GM19395 (cell line): ENCODE measurements at regions not wholly inside any gene's neighbourhood (a gene's known extent, or its start where the extent isn't known, plus 50 kb on each side); places are given as distances from the start of the nearest gene placed in this dataset.
"Not testable (repeated sequence)": the region's sequence is repeated elsewhere in the genome, so short reads cannot be mapped to it uniquely, and the experiment has no call there.

ENCODE experiments used
- ATAC-seq: cut with Tn5 transposase; IDR thresholded peaks from one replicate; pipeline ENCODE4 v1.9.1; 2021; ENCODE audit warnings: mild to moderate bottlenecking, moderate library complexity; ENCODE audit not compliant: unreplicated experiment

DNA sequence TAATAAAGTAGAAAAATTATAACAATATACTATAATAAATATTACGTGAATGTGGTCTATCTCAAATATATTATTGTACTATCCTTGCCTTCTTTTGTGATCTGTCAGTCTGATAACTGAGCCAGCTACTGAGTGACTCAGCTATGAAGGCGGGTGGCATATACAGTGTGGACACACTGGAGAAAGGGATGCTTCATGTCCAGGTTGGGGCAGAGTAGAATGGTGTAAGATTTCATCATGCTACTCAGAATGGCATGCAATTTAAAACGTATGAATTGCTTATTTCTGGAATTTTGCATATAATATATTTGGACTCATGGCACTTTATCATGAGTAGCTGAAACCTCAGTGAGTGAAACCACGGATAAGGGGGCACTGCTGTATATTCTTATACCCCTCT is 172.9 kb upstream of the TBC1D5 start:
- no peak for ATAC-seq

DNA sequence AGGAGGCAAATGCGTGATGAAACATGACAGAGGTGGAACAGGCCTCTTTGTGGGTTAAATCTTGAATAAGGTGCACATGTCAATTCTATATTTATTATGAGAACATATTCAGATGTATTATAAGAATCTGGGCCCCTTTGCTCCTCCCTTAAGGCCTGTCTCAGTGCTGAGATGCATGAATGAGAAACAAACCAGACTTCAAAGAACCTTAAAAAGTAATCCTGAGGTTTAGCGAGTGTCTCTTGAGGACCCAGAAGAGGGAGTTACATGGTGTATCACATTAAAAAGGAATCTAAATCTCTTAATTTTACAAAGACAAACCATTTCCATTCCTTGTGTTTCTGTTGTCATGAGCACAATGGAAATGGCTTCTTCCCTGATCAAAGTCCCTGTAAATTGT is 170.9 kb upstream of the TBC1D5 start:
- ATAC-seq, result no peak

DNA sequence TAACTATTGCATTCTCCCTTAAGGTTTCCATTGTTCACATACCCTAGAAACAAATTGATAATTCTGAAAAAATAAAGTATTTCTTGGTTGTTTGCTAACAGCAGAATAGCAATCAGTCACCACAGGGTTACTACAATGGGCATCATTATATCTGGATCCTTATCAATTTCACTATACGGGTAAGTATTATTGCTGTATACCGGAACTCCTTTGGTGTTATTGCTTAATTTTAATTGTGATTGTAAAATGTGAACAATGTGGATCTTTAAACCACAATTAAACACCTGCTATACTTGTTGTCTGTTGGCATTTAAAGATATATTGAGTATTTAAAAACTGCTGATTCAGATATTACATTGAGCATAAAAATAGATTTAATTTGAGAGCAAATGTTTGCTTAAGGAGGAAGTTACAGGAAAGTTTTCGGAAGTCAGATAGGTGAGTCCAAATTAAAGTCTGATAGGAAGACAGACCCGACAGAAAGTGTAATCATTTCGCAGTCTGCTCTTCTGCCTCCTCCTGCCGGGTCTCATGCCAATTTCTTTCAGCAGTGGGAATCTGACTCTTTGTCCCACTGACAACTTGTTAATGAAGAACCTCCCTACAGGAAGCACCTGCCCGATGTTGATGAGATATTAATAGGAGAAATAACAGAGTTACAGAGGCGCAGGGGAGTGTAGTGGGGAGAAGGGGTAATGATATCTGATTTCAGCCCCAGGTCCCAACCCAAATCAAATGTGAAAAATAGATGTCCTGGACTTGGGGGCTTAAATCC is 169.7 kb upstream of the TBC1D5 start:
- ATAC-seq, result no peak

- ATAC-seq, result no peak
These were observed 168.5 kb upstream of the TBC1D5 start for GRCh38 chr3:17910922-17911321.

- ATAC-seq, result no peak
These were observed 167.3 kb upstream of the TBC1D5 start for GRCh38 chr3:17909714-17910113.

- ATAC-seq, result no peak
These were observed 166.2 kb upstream of the TBC1D5 start for GRCh38 chr3:17908399-17909191.

DNA sequence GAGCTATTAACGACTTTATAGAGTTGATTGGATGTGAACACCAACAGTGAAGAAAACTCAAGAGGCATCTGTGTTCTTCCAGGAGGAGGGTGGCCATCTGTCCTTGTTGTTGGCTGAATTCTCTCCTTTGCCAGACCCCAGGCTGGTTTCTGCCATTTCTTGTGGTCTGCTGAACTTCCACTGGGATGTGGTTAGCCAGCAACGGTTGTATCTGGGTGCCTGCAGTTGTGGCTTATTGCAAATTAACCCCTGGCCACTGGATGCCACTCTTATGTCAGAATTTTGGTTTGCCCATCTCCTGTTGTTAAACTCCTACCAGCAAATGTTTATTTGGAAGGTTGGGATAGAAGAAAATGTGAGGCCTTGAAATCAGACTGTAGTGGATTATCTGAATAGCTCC is 163.6 kb upstream of the TBC1D5 start:
- no peak for ATAC-seq

DNA sequence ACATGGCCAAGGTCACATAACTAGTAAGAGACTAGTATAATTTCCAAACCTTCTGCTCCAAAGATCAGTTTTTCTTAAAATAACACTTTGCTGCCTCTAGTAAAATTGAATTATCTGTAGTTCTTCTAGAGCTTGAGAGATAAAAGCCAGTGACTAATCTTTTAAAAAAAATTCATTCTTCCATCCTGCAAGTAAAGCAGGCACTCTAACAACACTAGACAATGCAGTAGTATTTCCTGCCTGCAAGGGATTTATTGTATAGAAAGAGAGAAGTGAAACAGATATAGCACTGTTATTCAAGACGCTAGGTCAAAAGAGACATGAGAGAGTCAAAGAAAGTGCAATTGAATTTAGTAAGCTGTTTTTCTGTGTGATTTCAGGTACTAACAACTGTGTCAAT is 159.5 kb upstream of the TBC1D5 start:
- peak; percentile 91 for ATAC-seq

DNA sequence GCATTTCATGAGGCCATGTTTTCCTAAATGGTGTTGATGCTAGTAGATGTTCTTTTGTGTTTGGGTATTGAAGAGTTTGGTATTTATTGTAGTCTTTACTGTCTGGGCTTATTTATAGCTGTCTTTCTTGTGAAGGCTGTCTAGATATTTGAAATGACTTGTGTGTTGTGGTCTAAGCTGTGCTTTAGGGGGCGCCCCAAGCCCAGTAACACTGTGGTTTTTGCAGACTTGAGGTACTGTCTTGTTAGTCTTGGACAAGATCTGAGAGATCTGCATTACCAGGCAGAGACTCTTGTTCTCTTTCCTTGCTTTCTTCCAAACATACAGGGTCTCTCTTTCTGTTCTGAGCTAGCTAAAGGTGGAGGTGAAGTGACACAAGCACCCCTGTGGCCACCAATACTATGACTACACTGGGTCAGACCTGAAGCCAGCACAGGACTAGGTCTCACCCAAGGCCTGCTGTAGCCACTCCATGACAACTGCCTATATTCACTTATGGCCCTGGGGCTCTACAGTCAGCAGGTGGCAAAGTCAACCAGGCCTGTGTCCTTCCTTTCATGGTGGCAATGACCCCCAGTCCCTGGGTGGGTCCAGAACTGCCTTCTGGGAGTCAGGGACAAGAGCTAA is 152.1 kb upstream of the TBC1D5 start:
- ATAC-seq, result peak; percentile 82

DNA sequence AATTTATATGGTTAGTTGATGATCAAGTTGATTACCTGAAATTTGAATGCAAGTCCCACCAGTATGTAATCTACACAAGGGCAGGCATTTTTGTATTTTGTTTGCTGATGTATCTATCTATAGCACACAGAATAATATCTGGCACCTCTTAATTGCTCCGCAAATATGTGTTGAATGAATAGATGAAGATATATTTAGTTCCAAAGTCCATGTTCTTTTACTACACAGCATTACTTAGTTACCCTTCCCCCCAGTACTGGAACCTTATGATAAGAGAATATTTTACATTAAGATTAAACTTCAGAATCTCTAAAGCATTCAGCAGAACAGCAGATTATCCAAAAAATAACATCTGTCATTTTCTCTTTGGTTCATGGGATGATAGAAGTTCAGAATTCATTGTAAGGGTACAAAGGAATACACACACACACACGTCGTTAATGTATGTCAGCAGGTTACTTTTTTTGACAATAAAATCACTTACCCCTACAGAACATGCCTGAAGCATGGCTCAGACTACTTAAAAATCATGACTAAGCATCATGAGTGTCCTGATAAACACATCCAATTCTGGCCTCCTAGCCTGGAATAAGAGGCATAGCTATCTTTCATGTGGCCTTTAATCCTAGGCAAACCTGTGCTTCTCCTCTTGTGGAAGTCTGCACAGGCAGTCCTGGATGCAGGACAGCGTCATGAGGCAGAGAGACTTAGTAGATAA is 148.9 kb upstream of the TBC1D5 start:
- ATAC-seq, result no peak

- no peak for ATAC-seq
These were observed 143.6 kb upstream of the TBC1D5 start for GRCh38 chr3:17885986-17886385.

DNA sequence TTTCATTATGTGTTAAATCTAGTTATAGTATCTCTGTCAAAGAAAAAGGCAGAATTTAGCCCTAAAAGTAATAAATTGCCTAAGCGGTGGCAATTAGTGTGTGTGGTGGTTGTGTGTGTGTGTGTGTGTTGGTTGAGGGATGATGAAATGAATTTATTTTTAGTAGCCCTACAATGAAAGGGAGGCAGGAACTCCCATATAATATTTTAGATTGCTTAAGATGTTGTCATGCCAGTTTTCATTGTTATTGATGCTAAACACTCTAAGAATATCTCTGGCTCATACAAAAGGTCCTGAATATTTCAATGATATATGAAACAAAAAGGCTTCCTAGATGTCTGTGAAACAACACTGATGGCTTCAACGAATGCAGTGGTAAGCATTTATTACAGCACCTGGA is 140.6 kb upstream of the TBC1D5 start:
- no peak for ATAC-seq

DNA sequence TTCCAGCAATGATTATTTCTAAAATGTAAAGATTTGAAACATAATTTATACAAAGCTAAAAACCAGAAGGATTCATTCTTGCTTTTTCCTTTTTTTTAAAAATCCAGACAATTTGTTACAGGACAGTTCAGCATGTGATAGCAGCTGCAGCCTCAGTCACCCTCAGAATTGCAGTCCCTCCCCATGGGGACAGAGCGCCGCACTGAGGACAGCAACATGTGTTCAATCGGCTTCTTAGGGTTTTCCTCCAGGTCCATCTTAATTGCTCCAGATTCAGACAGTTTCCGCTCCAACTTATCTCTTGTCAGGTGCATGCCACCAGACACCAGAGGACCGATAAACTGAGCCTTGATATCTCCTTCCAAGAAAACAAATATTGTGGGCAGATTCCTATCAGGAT is 134.9 kb upstream of the TBC1D5 start:
- ATAC-seq, result no peak

- ATAC-seq, result no peak
These were observed 132.2 kb upstream of the TBC1D5 start for GRCh38 chr3:17874636-17875035.

DNA sequence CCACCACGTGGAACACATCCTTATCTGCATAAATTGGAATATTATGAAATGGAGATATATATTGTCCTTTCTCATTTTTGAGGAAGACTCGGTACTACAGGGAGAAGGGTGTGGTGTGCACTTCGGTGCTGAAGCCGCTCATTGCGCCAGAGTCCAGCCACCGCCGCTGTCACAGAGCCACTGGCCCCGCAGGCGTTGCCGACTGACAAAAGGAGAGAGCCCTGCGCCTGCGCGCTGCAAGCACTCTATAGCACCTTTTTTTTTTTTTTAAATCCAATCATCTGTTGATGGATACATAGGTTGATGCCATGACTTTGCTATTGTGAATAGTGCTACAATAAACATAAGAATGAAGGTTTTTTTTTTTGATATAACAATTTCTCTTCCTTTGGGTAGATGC is 130.0 kb upstream of the TBC1D5 start:
- no peak for ATAC-seq

GRCh38 chr3:17865631-17866030 is 123.2 kb upstream of the TBC1D5 start:
- no peak for ATAC-seq

GRCh38 chr3:17861476-17861875 is 119.0 kb upstream of the TBC1D5 start:
- no peak for ATAC-seq

- not testable (repeated sequence) for ATAC-seq
These were observed 118.5 kb upstream of the TBC1D5 start for GRCh38 chr3:17860840-17861471.

DNA sequence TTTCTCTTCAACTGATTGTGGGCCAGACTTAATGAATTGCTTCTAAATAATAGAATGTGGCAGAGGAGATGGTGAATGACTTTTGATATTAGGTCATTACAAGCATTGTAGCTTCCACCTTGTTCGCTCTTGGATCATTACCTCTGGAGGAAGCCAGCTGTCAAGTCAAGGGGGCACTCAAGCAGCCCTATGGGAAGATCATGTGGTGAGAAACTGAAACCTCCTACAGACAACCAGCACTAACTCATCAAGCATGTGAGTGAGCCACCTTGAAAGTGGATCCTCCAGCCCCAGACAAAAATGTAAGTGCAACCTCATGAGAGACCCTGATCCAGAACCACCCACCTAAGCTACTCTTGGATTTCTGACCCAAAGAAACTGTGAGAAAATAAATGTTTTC is 109.8 kb upstream of the TBC1D5 start:
- peak; percentile 88 for ATAC-seq

DNA sequence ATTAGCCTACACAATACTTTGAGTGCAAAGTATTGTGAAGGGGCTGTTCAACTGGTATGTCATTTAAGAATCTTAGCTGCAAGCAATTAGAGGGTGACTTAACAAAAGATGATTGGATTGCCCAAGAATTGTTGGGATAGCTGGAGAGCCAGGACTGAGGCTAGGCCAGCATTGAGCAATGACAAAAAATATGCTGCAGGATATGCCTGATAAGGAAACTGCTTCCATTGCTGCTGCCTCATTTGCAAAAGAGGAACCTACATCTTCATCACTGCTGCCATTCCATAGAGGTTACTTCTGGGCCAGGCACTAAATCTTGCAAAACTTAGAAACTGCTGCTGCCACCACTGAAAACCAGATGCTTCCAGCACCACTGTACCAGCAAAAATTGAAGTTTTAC is 108.0 kb upstream of the TBC1D5 start:
- no peak for ATAC-seq

- ATAC-seq, result no peak
These were observed 105.7 kb upstream of the TBC1D5 start for GRCh38 chr3:17848102-17848501.
